ENCODE measurements at regions not wholly inside any gene's neighbourhood (a gene's known extent, or its start where the extent isn't known, plus 50 kb on each side); places are given as distances from the start of the nearest gene placed in this dataset.

DNA sequence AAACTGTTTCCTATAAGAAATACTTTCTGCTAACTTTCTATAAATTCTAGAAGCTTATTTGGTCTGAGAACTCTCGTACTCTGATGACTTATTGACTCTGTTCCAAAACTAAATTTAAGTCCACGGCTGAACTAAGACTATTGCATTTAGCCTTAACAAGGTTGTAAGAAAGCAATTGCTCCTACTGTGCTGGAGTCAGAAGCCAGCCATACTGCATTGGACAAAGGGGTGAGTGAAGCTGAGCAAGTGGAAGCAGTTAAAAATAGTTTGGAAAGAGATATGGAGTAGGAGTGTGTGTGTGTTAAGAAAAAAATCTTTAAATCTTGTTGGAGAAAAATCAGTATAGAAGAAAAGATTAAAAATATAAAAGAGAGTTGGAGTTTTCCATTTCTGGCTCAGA is 1360.1 kb upstream of the CELF2 start:
- Histone ChIP-seq H3K36me3 (ENCODE audit: control insufficient read depth in 2 of 2, extremely low read depth in 1 of 2, insufficient read depth in 2 of 2, low read length in 2 of 2) (no peaks in the 10 kb centered on the region), H3K9me1 (replicated peaks; ENCODE audit: control insufficient read depth, extremely low read depth, insufficient read depth, low read length) (no peaks in the 10 kb centered on the region), H3K9ac (replicated peaks; ENCODE audit: extremely low read depth, insufficient read depth, low read length) (no peak overlapping the region), H3K27ac (ENCODE audit: insufficient read depth, low read depth, low read length) (no peak overlapping the region), H3K27me3 (ENCODE audit: control insufficient read depth in 2 of 2, insufficient read depth in 2 of 2, low read length in 2 of 2) (no peaks in the 10 kb centered on the region), H3K9me3 (replicated peaks; ENCODE audit: control insufficient read depth, insufficient read depth, low read length) (no peaks in the 10 kb centered on the region), H3K79me2 (ENCODE audit: control insufficient read depth, insufficient read depth, low read length) (no peaks in the 10 kb centered on the region), H3K4me3 (replicated peaks in 1 of 3; ENCODE audit: insufficient read depth in 1 of 3, low read depth in 1 of 3, low read length in 3 of 3) (no peak overlapping the region), H2AFZ (ENCODE audit: low read depth, low read length) (no peak overlapping the region), H4K20me1 (replicated peaks; ENCODE audit: control insufficient read depth, extremely low read depth, insufficient read depth, low read length) (no peaks in the 10 kb centered on the region), H3K4me1 (ENCODE audit: control insufficient read depth, extremely low read depth, insufficient read depth, low read length) (no peaks in the 10 kb centered on the region), H3K4me2 (ENCODE audit: insufficient read depth, low read length) (no peak overlapping the region)
- dilution Hi-C loops (cut with MboI; ENCODE audit: extremely low pct_ligation_motif_present, low sequenced_read_pairs) (no loop called here), intact Hi-C loops (cut with micrococcal nuclease) (no loop called here)
- TF ChIP-seq, protein P1, sequence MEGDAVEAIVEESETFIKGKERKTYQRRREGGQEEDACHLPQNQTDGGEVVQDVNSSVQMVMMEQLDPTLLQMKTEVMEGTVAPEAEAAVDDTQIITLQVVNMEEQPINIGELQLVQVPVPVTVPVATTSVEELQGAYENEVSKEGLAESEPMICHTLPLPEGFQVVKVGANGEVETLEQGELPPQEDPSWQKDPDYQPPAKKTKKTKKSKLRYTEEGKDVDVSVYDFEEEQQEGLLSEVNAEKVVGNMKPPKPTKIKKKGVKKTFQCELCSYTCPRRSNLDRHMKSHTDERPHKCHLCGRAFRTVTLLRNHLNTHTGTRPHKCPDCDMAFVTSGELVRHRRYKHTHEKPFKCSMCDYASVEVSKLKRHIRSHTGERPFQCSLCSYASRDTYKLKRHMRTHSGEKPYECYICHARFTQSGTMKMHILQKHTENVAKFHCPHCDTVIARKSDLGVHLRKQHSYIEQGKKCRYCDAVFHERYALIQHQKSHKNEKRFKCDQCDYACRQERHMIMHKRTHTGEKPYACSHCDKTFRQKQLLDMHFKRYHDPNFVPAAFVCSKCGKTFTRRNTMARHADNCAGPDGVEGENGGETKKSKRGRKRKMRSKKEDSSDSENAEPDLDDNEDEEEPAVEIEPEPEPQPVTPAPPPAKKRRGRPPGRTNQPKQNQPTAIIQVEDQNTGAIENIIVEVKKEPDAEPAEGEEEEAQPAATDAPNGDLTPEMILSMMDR (IDR thresholded peaks at IDR 0.05; ENCODE audit: extremely low read depth in 1 of 2, insufficient read depth in 1 of 2, low read depth in 1 of 2, low read length in 2 of 2), result no peak
- no peak for TF ChIP-seq MYC (IDR thresholded peaks at IDR 0.05; ENCODE audit: low read depth, low read length)
- TF ChIP-seq, protein P2, sequence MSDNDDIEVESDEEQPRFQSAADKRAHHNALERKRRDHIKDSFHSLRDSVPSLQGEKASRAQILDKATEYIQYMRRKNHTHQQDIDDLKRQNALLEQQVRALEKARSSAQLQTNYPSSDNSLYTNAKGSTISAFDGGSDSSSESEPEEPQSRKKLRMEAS (IDR thresholded peaks at IDR 0.05; ENCODE audit: insufficient read depth, insufficient read length), result no peak
- no peak for TF ChIP-seq FOS (IDR thresholded peaks at IDR 0.05; ENCODE audit: borderline replicate concordance, insufficient read depth, low read length)
- no peak for TF ChIP-seq POLR2AphosphoS5 (IDR thresholded peaks at IDR 0.05; ENCODE audit: insufficient read depth, low read depth, low read length)
- no peak for TF ChIP-seq JUN (IDR thresholded peaks at IDR 0.05; ENCODE audit: borderline replicate concordance, insufficient read depth, insufficient read length, low read depth)
- TF ChIP-seq EZH2 (IDR thresholded peaks at IDR 0.05; ENCODE audit: borderline replicate concordance, low read depth, low read length, severe bottlenecking), result no peak
- TF ChIP-seq GATA2 (IDR thresholded peaks at IDR 0.05; ENCODE audit: insufficient read depth, insufficient read length, low read depth, low read length), result no peak
- no peak for TF ChIP-seq POLR2A (IDR thresholded peaks at IDR 0.05; ENCODE audit: low read depth, low read length)
- no TSS peak for BruUV-seq (replicated peaks)
- ChIA-PET CTCF (no interaction called here), POLR2A (no interaction called here)
- DNase-seq (ENCODE audit: low read depth, low spot score) (no peak), FAIRE-seq (no peak)

Data from endothelial cell of umbilical vein (primary cell).